DND-41 (cell line): ENCODE measurements at regions not wholly inside any gene's neighbourhood (a gene's known extent, or its start where the extent isn't known, plus 50 kb on each side); places are given as distances from the start of the nearest gene placed in this dataset.

Experiments used
- CTCF ChIP-seq: IDR thresholded peaks from 2 replicates; pipeline ENCODE4 v1.5.1; 2012; ENCODE audit warnings: borderline replicate concordance, low read length, moderate library complexity, mild to moderate bottlenecking; ENCODE audit not compliant: poor library complexity, severe bottlenecking; ENCODE audit errors: extremely low read depth
- EZH2 ChIP-seq: IDR thresholded peaks from 3 replicates; pipeline ENCODE4 v1.6.1; 2012; ENCODE audit warnings: borderline replicate concordance, low read depth, mild to moderate bottlenecking, moderate library complexity, low read length, inconsistent platforms; ENCODE audit not compliant: severe bottlenecking

- TF ChIP-seq CTCF = no peak
- TF ChIP-seq EZH2 = no peak
Observed at GRCh38 chr5:8239646-8240045, 370.7 kb downstream of the MTRR start.
